ENCODE measurements at regions not wholly inside any gene's neighbourhood (a gene's known extent, or its start where the extent isn't known, plus 50 kb on each side); places are given as distances from the start of the nearest gene placed in this dataset.
A peak's percentile ranks its signal among the peaks of the same experiment; 100 is the strongest.

DNA sequence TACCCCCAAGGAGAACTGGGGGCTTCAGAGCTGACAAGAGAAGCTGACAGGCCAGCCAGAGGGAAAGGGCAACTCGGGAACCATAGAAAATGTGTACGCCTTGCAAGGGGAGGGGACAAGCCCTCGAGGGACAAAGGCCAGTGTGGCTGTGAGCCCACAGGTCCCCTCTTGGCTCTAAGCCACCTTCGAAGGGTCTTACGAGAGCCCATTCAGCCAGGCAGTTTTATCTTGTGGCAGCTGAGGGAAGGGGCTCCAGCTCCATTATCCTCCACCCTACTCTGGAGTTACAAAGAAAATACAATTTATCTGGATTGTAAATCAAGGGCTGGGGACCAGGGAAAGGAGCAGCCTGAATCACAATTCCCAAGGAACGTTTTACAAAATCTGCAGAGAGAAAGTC, 159.5 kb upstream of the ZMIZ1 start:
- peak; percentile 41 for DNase-seq

DNA sequence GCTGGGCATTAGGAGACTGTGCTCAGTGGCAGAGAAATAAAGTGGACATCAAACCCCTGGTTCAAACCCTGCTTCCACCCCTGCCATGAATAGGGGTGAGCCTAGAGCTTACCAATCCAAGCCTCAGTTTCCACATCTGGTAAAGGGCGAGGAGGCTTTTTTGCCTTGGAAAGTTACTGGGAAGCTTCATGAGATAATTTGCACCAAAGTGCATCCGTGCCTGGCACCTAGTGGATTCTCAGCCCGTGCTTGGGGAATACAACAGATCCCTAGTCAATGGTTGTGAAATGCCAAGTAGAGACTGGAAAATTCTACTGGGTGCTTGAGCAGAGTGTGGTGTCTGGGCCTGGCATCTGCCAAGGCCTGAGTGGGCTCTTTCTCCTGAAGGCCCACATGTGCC, 158.7 kb upstream of the ZMIZ1 start:
- no peak for DNase-seq

DNA sequence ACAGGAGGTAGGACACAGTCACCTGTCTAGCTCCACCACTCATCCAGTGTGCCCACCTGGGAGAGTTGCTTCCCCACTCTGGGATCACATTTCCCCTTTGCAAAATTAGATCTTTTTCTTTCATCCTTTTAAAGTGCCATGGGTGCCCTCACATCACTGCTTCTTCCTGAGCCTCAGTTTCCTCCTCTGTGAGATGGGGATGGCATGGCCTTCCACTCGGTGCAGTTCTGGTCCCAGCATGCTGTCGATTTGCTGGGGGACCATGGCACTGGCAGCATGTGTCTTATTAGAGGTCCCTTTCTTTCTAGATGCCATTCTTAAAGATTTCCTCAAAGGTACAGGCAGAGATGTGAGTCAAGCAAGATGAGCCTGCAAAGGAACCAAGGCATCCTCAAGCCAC, 158.3 kb upstream of the ZMIZ1 start:
- no peak for DNase-seq

DNA sequence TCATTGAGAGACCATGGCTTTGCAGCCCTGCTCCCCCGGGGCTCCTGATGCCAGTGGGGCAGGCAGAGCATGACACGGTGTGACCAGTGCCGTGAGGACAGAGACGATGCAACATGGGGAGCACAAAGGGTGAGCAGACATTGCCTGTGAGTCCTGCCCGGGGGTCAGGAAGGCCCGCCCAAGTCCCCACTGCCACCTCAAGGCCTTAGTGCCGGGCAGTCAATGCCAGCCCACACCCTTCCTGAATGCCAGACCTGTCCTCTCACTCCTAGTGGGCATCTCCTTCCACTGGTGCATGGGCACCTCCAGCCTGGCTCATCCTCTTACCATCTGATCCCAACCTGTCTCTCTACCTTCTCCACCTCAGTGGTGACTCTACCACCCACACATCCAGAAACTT, 157.9 kb upstream of the ZMIZ1 start:
- DNase-seq = no peak

DNA sequence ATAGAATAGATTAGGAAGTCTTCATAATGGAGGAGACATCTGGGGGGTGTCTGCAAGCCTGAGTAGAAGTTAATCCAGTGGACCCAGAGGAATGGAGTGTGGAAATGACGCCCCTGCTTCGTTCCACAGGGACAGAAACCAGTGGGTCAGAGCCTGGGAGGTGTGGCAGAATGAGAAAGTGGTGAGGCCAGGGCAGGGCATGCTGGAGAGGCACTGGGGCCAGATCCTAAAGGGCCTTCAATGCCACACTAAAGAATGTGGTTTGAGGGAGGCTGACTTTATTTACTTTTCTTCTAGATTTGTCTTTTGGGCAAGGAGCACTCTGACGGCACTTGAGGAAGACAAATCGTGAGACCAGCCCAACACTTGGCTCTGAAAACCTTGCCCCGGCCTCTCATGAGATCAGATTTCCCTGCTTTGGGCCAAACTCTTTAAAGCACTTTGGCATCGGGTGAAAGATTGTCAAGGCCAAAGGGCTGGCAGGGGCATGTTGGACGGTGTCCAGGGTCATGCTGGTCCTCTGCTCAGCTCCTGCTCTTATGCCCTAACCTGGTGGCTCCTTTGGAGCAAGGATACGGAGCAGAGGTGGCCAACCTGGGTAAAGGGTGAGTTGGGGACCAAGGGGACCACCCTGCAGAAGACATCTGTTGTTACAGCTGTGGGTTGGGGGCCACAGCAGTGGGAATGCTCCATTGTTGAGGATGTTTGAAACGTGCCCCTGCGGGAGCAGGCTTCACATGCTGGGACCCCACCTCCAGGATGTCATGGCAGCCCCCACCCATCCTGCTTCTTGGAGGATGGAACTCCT, 157.0 kb upstream of the ZMIZ1 start:
- DNase-seq = no peak

DNA sequence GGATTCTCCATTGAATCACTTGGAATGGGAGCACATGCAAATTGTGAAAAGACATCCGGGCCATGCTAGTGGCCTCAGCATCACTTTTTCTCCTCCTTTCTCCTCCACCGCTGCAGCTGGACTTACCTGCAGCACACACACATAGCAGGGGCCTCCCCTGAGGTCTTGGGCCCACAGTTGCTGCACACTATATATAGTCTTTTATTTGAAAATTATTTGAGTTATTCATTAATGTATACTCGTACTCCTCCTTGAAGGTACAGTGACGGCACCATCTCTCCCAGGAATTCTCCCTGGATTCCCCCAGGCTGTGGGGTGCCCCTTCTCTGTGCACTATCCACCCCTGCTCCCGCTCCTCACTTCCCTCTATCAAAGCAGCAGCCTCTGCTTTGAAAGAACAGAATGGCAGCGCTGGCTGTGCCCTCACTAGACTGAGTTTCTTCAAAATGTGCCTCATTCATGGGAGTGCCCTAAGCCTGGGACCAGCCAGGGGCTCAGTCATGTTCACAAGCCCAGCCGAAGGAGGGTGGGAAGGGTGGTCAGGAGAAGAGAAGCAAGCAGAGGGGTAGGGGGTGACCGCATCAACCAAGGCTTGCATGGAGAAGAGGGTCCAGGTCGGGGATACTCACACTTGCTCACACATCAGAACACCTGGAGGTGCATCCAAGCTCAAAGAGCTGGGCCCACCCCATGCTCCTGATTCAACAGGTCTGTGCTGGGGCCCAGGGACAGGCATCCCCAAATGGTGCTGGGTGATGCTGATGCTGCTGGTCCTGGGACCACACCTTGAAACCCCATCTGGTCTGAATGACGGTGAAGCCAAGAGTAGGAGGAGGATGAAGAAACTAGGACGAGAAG, 156.2 kb upstream of the ZMIZ1 start:
- no peak for DNase-seq

DNA sequence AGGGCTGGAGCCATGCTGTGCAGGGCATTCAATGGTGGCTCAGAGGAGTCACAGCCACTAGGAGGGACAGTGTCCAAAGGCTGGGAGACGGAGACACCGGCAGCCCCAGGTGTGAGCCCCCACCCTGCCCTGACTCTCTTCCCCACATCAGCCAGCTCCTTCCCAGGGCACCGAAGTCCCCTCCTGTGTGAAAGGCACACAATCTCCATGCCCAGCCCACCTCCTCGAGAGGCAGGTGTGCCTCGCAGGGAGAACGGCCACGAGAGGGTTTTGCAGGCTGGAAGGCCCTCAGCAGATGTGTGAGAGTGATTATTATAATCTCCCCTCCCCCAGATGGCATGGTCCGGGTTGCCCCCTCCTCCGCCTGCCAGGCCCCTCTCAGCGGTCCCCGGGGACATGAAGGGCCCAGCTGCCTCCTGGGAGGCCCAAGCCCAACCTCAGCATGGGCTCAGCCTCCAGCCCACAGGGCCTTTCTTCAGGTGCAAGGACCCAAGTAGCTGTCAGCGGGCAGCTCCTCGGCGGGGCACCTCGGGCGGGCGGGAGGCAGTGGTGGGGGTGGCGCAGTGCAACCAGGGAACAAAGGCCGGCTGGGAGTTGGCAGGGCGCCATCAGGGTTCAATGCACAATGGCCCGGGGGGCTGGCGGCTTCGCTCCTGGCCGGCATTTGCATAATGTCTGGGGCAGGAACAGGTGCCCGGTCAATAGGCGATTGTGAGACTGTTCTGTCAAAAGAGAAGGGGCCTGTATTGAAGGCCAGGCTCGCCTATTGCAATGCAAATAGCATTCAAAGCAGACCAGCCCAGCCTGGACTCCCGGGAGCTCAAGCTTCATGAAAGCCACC, 155.3 kb upstream of the ZMIZ1 start:
- peak; percentile 66 for DNase-seq

DNA sequence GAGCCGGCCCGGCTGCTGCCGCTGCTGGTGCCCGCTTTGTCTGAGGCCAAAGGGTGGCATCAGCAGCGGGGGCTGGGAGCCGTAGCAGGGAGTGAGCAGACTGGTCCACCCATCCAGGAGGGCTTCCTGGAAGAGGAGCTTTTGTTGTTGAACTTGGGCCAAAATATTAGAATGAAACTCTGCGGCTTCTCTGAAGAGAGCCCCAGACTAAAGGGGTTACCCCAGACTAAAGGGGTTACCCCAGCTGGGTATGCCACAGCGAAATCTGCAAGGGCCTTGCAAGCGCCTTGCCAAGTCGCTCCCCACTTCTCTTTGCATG, 154.7 kb upstream of the ZMIZ1 start:
- no peak for DNase-seq

DNA sequence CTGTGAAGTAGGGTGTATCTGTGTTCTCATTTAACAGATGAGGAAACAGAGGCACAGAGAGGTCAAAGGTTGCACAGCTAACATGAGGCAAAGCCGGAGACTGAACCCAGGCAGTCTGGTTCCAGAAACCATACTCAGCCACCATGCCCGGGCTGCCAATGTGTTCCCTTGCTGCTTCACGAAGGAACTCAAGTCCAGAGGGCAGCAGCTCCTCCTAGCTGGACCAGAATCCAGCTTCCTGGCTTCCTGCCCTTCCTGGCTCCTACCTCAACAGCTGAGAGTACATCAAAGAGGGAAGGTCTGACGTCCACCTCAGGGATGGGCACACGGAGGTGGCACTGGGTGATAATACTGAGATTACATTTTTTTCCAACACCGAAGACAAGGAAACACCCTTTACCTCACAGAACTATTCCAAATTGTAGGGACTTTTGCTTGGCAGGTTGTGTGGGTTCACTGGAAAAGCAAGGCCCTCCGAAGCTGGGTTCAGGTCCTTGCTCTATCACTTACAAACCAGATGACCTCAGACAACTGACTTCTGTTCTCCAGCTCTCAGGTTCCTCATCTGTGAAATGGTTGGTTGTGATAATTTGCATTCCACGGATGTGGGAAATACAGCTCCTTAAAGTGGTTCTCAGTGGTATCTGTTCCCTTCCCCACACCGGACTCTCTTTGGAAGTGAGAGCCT, 154.1 kb upstream of the ZMIZ1 start:
- no peak for DNase-seq

DNA sequence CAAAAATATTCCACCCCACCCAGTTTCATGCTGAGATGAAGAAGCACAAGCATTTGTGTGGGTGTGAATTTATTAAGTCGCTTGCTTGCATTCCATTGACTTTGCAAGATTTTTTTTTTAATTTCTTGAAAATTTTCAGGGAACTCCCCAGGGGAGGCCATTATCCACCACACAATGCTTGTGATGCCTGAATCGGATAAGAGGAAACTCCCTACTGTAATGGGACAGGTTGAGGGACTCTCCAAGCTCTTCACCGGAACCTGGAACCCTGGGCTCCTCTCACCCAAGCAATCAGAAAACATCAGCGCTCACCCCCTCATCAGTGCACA, 153.6 kb upstream of the ZMIZ1 start:
- no peak for DNase-seq

DNA sequence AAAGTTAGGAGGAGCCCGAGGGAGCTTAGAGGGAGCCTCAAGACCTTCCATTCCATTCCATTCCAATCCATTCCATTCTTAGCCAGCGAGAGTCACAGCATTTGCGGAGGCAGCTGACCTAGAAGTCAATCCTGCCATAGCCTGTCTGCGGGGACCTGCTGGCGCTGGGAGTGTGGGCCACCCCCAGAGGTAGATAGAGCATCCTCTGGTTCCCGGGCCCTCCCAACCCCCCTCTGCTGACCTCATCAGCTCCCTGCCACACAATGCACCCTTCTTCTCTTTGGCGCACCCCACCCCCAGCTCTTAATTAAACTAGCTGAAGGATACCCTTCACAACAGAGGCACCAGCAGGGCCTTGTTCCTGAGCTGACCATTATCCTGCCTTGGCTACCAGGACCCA, 152.5 kb upstream of the ZMIZ1 start:
- no peak for DNase-seq

DNA sequence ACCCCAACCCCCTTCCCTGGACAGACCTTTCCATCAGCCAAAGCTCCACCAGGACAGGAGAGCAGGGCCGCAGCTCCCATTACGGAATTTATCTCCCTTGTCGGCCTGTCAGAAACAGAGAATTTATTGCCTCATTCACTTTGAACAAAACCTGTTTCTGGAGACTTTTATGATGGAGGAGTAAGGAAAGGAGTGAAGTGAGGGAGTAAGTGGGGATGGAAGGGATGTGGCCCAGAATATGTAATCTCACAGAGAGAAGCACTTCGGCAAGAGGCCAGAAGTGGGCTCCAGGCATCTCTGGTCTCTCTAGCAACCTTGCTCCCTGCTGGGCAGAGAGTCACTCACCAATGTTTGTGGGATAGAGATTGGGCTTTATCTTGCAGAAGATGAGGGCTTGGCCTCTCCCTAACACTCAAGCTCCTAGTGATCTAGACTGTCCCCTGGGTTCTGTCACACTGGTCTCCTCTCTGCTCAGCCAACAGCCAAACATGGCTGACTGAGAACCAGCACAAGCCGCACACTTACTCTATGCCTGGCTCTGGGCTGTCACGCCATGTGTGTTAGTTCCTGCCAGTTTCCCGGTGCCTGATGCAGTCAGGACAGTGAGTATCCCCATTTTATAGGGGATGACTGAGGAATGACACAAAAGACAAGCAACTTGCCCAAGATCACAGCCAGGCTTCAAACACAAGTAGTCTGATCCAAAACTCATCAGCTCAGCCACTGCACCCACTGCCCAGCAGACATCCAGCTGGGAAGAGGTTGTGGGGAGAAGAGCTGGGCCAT, 149.4 kb upstream of the ZMIZ1 start:
- no peak for DNase-seq

DNA sequence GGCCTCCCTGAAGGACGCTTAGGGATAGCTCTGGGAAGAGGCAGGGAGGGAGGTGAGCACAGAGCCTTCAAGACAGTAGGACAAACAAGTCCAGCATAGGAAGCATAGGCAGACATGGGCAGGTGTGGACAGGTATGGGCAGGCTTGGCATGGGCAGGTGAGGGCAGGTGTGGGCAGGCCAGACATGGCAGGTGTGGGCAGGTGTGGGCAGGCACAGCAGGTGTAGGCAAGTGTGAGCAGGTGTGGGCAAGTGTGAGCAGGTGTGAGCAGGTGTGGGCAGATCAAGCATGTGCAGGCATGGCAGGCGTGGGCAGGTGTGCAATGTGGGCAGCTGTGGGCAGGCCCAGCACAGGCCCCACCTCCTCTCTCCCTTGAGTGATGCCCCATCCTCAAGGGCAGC, 148.8 kb upstream of the ZMIZ1 start:
- DNase-seq = no peak

DNA sequence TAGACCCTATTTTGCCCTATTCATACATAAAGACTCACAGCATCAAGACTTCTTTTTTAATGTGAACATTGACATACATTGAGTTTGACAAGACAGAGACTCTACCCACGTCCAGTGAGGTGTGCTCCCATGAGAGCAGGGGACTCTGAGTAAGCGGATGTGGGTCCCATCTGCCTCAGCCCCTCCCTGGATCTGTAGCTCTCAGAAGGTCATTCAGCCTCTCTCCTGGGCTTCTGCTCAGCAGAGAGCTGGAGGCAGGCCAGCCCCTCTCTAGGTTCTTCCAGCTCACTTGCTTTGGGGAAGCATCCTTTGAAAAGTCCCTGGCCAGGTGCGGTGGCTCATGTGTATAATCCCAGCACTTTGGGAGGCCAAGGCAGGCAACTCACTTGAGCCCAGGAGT, 146.9 kb upstream of the ZMIZ1 start:
- no peak for DNase-seq

DNA sequence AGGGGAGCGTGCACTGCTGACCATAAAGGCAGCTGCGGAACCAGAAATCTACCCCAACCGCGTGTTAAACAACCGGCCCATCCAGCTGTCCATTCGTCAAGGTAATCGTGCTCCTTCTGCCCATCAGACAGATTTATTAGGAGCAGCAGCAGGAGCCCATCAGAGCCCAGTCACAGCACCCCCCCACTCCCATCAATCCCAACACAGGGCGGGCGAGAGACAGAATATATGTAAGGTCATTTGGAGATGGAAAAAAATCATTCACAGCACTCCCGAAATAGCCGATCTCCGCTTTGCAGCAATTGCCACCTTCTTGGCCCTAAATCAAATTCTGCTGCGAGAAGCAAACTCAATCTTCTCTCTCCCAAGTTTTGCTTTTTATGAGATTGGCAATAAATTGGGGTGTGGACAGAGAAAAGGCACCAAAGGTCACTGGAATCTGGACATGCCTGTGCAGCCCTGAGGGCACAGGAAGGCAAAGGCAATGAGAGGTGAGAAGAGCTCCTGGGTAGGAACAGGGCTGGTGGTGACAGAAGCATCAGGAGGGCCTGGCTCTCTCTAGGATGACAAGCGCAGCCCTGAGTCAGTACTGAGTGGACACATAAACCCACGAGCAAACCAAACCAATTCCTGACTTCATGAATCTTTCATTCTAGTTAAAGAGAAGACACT, 145.0 kb upstream of the ZMIZ1 start:
- no peak for DNase-seq

DNA sequence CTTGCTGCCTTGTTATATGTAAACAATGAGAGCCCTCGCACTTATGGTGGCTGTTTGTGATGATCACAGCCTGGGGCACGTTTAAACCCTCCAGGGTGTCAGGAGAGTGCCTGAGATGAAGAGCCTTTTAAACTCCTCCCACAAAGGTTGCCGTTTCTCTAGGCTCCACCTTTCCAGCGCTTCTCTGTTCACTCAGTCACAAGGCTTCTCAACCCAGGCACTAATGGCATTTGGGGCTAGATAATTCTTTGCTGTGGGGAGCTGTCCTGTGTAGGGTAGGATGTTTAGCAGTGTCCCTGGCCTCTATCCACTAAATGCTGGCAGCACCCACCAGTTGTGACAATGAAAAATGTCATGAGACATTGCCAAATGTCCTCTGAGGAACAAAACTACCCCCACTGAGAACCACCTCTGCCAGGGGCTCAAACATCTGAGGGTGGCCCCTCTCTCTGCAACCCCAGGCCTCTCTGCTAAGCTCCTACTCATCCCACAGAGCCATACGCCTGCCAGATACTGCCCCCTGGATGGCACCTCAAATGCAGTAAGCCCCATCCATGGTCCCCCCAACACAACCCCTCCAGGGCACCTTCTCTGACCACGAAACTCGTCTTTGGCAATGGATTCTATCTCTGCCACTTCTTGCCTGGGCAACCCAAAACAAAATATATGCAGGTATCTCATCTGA, 144.3 kb upstream of the ZMIZ1 start:
- DNase-seq = no peak

DNA sequence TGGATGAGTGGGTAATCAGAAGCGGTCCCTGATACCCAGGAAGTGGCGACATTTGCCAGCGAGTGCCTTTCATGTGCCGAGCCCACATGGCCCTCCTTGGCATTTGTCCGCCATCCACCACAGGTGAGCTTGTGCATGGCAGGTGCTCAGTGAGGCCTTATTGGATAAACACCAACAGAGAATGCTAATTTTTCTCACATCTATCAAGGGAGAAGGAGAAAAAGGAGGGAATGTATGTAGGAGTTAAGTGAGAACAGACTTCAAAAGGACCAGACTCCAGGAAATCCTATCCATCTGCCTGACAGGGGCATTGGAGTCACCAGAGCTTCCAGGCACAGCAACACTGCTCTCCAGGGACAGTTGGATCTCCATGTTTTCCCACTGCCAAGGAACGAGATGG, 143.5 kb upstream of the ZMIZ1 start:
- no peak for DNase-seq

DNA sequence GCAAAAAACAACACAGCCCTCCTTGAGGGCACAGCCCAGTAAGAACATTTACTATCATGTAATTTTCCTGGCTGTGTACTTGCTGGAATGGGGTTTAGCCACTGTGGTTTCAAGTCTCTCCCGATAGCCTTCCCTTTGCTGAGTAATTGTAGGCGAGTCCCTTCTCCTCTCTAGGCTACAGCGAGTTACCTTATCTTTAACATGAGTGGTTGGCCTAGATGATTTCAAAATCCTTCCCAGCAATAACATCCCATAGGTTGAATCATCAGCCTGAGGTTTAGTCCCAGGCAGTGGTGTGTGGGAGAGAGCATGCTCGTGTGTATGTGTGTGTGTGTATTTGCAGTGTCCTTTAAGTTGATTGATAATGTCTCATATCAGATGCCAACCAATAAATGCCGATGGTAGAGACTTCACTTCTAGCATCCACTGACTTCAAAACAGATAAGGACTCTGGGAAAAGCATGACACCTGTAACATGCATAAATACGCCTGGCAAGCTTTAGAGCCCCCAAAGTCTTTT, 142.9 kb upstream of the ZMIZ1 start:
- no peak for DNase-seq

DNA sequence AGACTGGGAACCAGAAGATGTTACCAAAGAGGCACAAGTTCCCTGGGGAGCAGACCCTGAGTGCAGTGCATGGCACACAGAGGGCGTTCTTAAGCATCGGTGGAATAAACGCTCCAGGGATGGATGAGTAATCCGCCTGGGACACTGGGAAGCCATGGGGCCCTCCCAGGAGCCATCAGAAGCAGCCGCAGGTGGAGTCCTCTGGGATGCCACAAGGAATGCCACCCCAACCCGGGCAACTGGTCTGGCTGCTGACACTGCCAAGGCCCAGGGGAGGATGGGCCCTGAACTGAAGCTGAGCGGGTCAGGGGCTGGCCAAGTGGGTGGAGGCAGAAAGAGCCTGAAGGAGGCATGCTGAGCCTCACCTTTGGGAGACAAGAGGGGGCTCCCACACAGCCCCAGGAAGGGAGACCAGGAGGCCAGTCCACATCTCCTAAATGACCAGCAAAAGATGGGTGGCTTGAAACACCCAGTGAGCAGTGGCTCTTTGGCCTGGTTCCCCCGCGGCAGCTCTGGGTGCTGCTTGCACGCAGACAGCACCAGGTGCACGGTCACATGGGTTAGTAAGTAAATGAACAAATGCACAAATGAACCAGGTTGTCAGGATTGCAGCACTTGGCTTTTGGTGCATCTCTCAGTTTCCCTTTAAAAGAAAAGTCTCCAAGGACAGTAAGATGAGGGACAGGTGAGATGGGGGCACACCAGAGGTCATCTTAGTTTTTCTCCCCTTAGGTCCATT, 141.3 kb upstream of the ZMIZ1 start:
- no peak for DNase-seq

DNA sequence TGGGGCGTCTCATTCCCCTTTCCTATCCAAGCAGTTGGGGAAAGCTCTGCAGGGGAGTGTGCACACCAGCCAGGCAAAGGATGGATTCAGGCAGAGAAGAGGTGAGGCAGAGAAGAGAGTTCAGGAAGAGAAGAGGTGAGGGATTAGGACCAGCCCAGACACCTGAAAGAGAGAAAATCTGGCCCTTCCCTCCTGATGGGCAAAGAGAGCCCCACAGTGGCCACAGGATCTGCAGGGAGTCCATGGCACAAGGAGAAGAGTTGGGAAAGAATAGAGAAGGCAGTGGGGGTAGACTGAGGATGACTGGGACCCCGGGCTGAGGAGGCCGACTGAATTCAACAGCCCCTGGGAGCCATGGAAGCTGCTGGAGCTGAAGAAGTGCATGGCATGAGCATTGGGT, 140.4 kb upstream of the ZMIZ1 start:
- no peak for DNase-seq
